K562 (cell line): ENCODE measurements at regions not wholly inside any gene's neighbourhood (a gene's known extent, or its start where the extent isn't known, plus 50 kb on each side); places are given as distances from the start of the nearest gene placed in this dataset.

ENCODE experiments used
- ATAC-seq: fragments of 200-7000 bp; cut with Tn5 transposase; 3 replicates; pipeline ENCODE4 v1.9.1; 2020; ENCODE audit warnings: moderate library complexity
- BruUV-seq: library from RNA; stranded (reverse); fragments of 400-500 nt; replicated peaks from 2 replicates; lab custom pipeline; 2021; lab: Mats Ljungman, UMichigan
- CTCF ChIA-PET: fragments of 300-600 bp; formaldehyde crosslinking; extraction: SDS; loops from one replicate; lab custom pipeline; 2021; ENCODE audit warnings: low intra/inter-chr PET ratio; lab: Yijun Ruan, JAX
- POLR2A ChIA-PET: fragments of 300-600, 350-650 bp; sonication (Branson Sonifier 250); formaldehyde crosslinking; extraction: SDS; loops from one replicate; lab custom pipeline; 2021; ENCODE audit warnings: antibody characterized with exemption, inconsistent platforms; lab: Yijun Ruan, JAX
- DNase-seq, 4 experiments: peaks; one replicate each; pipeline versions ENCODE4 v3.0.0 to v3.0.0-alpha.2; 2011 to 2018; ENCODE audit warnings: low spot score in 3 of 4, mixed read lengths in 3 of 4; ENCODE audit errors: extremely low read depth in 1 of 4
- FAIRE-seq: peaks from 2 replicates; lab custom pipeline; 2011; peaks lifted over from hg19 to GRCh38; lab: Jason Lieb, UNC
- H2AFZ ChIP-seq: 2 replicates; pipeline ENCODE4 v1.6.0; 2011; ENCODE audit warnings: low read depth, low read length, control low read depth, inconsistent platforms
- H3K27ac ChIP-seq: fragments of 200-600 bp; 3 replicates; pipeline ENCODE4 v1.8.0; 2011; ENCODE audit warnings: low read depth, mild to moderate bottlenecking, control low read depth, inconsistent platforms, low read length, moderate library complexity, mixed read lengths; ENCODE audit errors: extremely low read depth
- H3K27me3 ChIP-seq, 2 experiments: fragments of 300-600 bp in 1 of 2; 2 replicates in 1 of 2; 3 replicates in 1 of 2; pipeline versions ENCODE4 v1.6.0 to v1.8.0; 2011; ENCODE audit warnings: inconsistent platforms in 2 of 2, low read length in 2 of 2, mild to moderate bottlenecking in 1 of 2, mixed read lengths in 1 of 2, moderate library complexity in 1 of 2; ENCODE audit not compliant: control insufficient read depth in 2 of 2, insufficient read depth in 2 of 2
- H3K36me3 ChIP-seq: fragments of 300-600 bp; 3 replicates; pipeline ENCODE4 v1.8.0; 2011; ENCODE audit warnings: mild to moderate bottlenecking, low read length, inconsistent platforms; ENCODE audit not compliant: control insufficient read depth, insufficient read depth
- H3K4me1 ChIP-seq, 2 experiments: fragments of 200-600 bp in 1 of 2; replicated peaks in 1 of 2; 2 replicates in 1 of 2; 3 replicates in 1 of 2; pipeline versions ENCODE4 v1.5.1 to v1.8.0; 2011; ENCODE audit warnings: inconsistent platforms in 2 of 2, low read length in 2 of 2, mild to moderate bottlenecking in 1 of 2, mixed read lengths in 1 of 2, moderate library complexity in 1 of 2; ENCODE audit not compliant: control insufficient read depth in 2 of 2, insufficient read depth in 2 of 2
- H3K4me2 ChIP-seq: 2 replicates; pipeline ENCODE4 v1.6.1; 2011; ENCODE audit warnings: low read length, control low read depth, inconsistent platforms, mixed read lengths; ENCODE audit not compliant: insufficient read depth
- H3K4me3 ChIP-seq: fragments of 200-600 bp; sonication (generic), shearing (Covaris generic); 2 replicates; pipeline ENCODE4 v1.5.1; 2016; ENCODE audit warnings: control low read depth, inconsistent platforms
- H3K79me2 ChIP-seq: fragments of 200-600 bp; 3 replicates; pipeline ENCODE4 v1.8.0; 2011; ENCODE audit warnings: low read length, inconsistent platforms; ENCODE audit not compliant: control insufficient read depth, insufficient read depth
- H3K9ac ChIP-seq, 2 experiments: 2 replicates each; pipeline versions ENCODE4 v1.6.0 to v1.6.1; 2011; ENCODE audit warnings: low read depth in 2 of 2, low read length in 2 of 2, control low read depth in 1 of 2, inconsistent platforms in 1 of 2, mild to moderate bottlenecking in 1 of 2, mixed read lengths in 1 of 2; ENCODE audit not compliant: insufficient read depth in 1 of 2
- H3K9me1 ChIP-seq: one replicate; pipeline ENCODE4 v1.6.0; 2011; ENCODE audit warnings: inconsistent platforms, mild to moderate bottlenecking, low read length, moderate library complexity; ENCODE audit not compliant: control insufficient read depth, insufficient read depth
- H3K9me3 ChIP-seq: replicated peaks from 2 replicates; pipeline ENCODE4 v1.5.1; 2011; ENCODE audit warnings: low read depth, low read length, inconsistent platforms; ENCODE audit not compliant: control insufficient read depth, insufficient read depth
- H4K20me1 ChIP-seq: replicated peaks from 2 replicates; pipeline ENCODE4 v1.6.1; 2011; ENCODE audit warnings: low read length, inconsistent platforms, mixed read lengths; ENCODE audit not compliant: control insufficient read depth, insufficient read depth
- CBX3 ChIP-seq, 2 experiments: IDR thresholded peaks; 1 replicate in 1 of 2; 2 replicates in 1 of 2; pipeline ENCODE4 v1.6.1; 2012; ENCODE audit warnings: inconsistent platforms in 2 of 2, low read length in 2 of 2, borderline replicate concordance in 1 of 2, control low read depth in 1 of 2
- GATA2 ChIP-seq: sonication (generic); formaldehyde crosslinking; IDR thresholded peaks from 2 replicates; pipeline ENCODE4 v1.4.0; 2020; ENCODE audit warnings: mild to moderate bottlenecking, missing genetic modification reagents
- HNRNPLL ChIP-seq: fragments of 200-400 bp; formaldehyde crosslinking; IDR thresholded peaks from 2 replicates; pipeline ENCODE4 v1.6.1; 2017; ENCODE audit warnings: low read length, low read depth, mild to moderate bottlenecking; ENCODE audit not compliant: poor library complexity, severe bottlenecking
- LCOR ChIP-seq: sonication (generic); formaldehyde crosslinking; IDR thresholded peaks from 2 replicates; pipeline ENCODE4 v1.8.0; 2022; ENCODE audit warnings: mild to moderate bottlenecking, missing genetic modification reagents
- TAF7 ChIP-seq: fragments of 450-650 bp; IDR thresholded peaks from 2 replicates; pipeline ENCODE4 v1.6.1; 2016; ENCODE audit warnings: missing genetic modification characterization, missing compliant biosample characterization
- WGBS: fragments of 100-300 bp; shearing (Covaris generic); methylation state at CpG from one replicate; pipeline ENCODE4 v1.1.6; 2016; ENCODE audit warnings: low coverage, mixed read lengths; ENCODE audit not compliant: insufficient coverage; ENCODE audit errors: missing lambda C conversion rate; 5-methylcytosine and 5-hydroxymethylcytosine counted together
- in situ Hi-C: fragments of 300-500 bp; cut with MboI; formaldehyde crosslinking; loops from 4 replicates; pipeline ENCODE4 v1.15.0; 2018; ENCODE audit warnings: inconsistent platforms, mixed read lengths
- intact Hi-C: fragments of 100-400 bp; cut with micrococcal nuclease; formaldehyde crosslinking; loops from 2 replicates; pipeline ENCODE4 v1.14.2; 2022
- TF ChIP-seq, protein P1 (sequence below): fragments of 450-650 bp; IDR thresholded peaks from 2 replicates; pipeline ENCODE4 v1.6.1; 2017; ENCODE audit warnings: antibody characterized with exemption
- TF ChIP-seq, protein P2 (sequence below): fragments of 250-450 bp; sonication (Bioruptor Pico); IDR thresholded peaks from 2 replicates; pipeline ENCODE4 v1.5.0; 2021; ENCODE audit warnings: mild to moderate bottlenecking, moderate library complexity

DNA sequence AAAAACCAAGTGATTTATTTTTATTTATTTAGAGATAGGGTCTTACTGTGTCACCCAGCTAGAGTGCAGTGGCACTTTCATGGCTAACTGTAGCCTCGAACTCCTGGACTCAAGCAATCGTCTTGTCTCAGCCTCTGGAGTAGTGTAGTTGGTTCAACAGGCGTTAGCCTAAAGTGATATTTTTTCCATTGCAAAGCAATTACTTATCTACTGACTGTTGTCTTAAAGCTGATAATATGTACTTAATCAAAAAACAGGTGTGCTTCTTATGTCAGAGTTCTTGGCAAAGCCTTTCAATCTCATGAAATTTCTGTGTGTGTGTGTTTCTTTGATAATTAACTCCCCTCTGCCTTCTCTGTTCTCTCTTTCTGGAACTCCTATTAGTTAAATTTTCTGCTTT, 62.4 kb upstream of the DUSP10 start:
- CTCF ChIA-PET = no interaction called here
- H3K27me3 ChIP-seq = no peaks in the 10 kb centered on the region
- H3K9me1 ChIP-seq = no peaks in the 10 kb centered on the region
- H3K9ac ChIP-seq = no peak overlapping the region
- no peaks in the 10 kb centered on the region for H3K36me3 ChIP-seq
- no peaks in the 10 kb centered on the region for H3K79me2 ChIP-seq
- H4K20me1 ChIP-seq = no peaks in the 10 kb centered on the region
- no peak overlapping the region for H3K4me3 ChIP-seq
- no peak for FAIRE-seq
- in situ Hi-C loops (no loop called here), intact Hi-C loops (no loop called here)
- H3K9me3 ChIP-seq = 0 out of 2 replicates have a peak, but pooled peaks cover 4% of the 10 kb centered on the region
- WGBS = 0% methylated on average over 3 of the region's 3 CpGs
- H3K4me2 ChIP-seq = no peak overlapping the region
- TF ChIP-seq LCOR = no peak
- TF ChIP-seq TAF7 = no peak
- TF ChIP-seq CBX3 (IDR thresholded peaks at IDR 0.05; ENCODE audit: borderline replicate concordance in 1 of 2, low read length in 2 of 2) = no peak
- TF ChIP-seq, protein P1, sequence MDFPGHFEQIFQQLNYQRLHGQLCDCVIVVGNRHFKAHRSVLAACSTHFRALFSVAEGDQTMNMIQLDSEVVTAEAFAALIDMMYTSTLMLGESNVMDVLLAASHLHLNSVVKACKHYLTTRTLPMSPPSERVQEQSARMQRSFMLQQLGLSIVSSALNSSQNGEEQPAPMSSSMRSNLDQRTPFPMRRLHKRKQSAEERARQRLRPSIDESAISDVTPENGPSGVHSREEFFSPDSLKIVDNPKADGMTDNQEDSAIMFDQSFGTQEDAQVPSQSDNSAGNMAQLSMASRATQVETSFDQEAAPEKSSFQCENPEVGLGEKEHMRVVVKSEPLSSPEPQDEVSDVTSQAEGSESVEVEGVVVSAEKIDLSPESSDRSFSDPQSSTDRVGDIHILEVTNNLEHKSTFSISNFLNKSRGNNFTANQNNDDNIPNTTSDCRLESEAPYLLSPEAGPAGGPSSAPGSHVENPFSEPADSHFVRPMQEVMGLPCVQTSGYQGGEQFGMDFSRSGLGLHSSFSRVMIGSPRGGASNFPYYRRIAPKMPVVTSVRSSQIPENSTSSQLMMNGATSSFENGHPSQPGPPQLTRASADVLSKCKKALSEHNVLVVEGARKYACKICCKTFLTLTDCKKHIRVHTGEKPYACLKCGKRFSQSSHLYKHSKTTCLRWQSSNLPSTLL = no peak
- TF ChIP-seq GATA2 = no peak
- TF ChIP-seq, protein P2, sequence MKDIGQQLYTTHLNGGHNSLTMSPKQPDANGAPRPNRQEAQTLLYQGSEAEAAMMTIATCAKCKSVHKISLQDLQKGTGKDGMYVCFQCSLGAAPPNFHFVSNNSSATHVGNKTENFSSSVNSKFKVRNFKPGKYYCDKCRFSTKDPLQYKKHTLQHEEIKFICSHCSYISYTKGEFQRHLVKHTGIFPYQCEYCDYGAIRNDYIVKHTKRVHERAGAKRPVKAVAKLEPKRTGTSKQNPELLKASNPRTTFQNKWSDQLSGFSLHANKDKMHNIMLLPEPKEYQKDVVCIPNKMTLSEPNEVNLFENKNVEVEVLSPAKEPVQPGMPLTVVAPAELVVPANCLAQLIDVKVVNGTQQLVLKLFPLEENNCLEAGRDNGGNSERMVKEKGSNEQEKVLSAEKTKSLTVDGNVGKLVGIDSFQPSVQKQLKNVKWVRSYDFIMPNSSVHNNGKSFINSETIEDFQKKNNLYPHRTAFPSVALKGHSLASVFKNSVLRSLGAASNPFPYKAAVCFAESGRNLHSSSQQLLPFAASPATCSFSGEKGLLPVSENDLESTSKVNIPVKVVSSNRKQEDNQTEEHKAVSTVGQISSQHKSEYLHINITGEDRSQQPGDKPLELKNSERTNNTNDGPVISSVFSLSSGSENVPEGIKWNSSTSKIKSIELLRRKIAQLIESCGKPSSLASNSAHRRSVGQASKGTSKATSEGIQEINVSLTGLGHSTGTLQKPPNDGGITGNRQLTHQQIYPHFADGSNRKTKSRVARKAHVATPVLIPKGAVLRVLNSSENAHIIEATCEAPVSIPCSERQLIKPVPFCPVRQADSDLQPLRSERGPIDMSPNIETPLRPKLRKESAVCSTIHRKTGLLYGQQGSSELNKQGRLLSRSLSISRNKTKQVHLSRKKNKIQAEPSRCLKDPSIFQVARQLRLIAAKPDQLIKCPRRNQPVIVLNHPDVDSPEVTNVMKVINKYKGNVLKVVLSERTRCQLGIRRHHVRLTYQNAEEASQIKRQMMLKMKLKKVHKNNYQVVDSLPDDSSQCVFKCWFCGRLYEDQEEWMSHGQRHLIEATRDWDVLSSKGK (CRISPR knock-in tag) = no peak
- TF ChIP-seq HNRNPLL = no peak
- TF ChIP-seq, all 486 proteins: peak for 0
- no peak overlapping the region for H3K27ac ChIP-seq
- H3K4me1 ChIP-seq = no peaks in the 10 kb centered on the region
- no TSS peak for BruUV-seq
- no peak for DNase-seq
- ATAC-seq = no peak
- POLR2A ChIA-PET = no interaction called here
- no peak overlapping the region for H2AFZ ChIP-seq
